ENCODE measurements at regions not wholly inside any gene's neighbourhood (a gene's known extent, or its start where the extent isn't known, plus 50 kb on each side); places are given as distances from the start of the nearest gene placed in this dataset.

DNA sequence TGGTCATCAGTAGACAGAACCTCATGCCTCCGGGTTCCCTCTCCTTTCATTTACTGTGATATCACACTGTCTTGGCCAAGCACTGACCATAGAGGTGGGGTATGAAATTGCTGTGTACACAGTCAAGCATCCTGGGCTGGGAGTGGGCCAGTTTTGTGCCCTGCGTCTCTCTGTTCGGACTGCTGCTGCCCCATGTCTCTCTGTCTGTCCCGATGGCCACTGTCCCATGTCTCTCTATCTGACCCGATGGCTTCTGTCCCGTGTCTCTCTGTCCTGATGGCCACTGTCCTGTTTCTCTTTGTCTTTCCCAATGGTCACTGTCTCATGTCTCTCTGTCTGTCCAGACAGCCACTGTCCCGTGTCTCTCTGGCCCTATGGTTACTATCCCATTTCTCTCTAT, 164.9 kb downstream of the ARL4C start:
- no peak for TF ChIP-seq CTCF (IDR thresholded peaks at IDR 0.05; ENCODE audit: insufficient read depth, low read length, poor library complexity, severe bottlenecking)
- Histone ChIP-seq H3K27me3 (ENCODE audit: control insufficient read depth, insufficient read depth, low read length) (no peaks in the 10 kb centered on the region), H3K4me3 (ENCODE audit: low read depth, low read length) (no peak overlapping the region), H3K36me3 (ENCODE audit: control insufficient read depth, insufficient read depth, low read length) (no peaks in the 10 kb centered on the region)
- DNase-seq (ENCODE audit: low read depth): no peak

GRCh38 chr2:234331566-234331965, 165.3 kb downstream of the ARL4C start:
- no peak for DNase-seq (ENCODE audit: low read depth)
- no peak for TF ChIP-seq CTCF (IDR thresholded peaks at IDR 0.05; ENCODE audit: insufficient read depth, low read length, poor library complexity, severe bottlenecking)
- H3K4me3 ChIP-seq (ENCODE audit: low read depth, low read length): no peak overlapping the region
- H3K36me3 ChIP-seq (ENCODE audit: control insufficient read depth, insufficient read depth, low read length): no peaks in the 10 kb centered on the region
- no peaks in the 10 kb centered on the region for H3K27me3 ChIP-seq (ENCODE audit: control insufficient read depth, insufficient read depth, low read length)

GRCh38 chr2:234330902-234331301, 166.0 kb downstream of the ARL4C start:
- no peak overlapping the region for H3K4me3 ChIP-seq (ENCODE audit: low read depth, low read length)
- no peaks in the 10 kb centered on the region for H3K36me3 ChIP-seq (ENCODE audit: control insufficient read depth, insufficient read depth, low read length)
- no peak for TF ChIP-seq CTCF (IDR thresholded peaks at IDR 0.05; ENCODE audit: insufficient read depth, low read length, poor library complexity, severe bottlenecking)
- no peaks in the 10 kb centered on the region for H3K27me3 ChIP-seq (ENCODE audit: control insufficient read depth, insufficient read depth, low read length)
- no peak for DNase-seq (ENCODE audit: low read depth)

- TF ChIP-seq CTCF (IDR thresholded peaks at IDR 0.05; ENCODE audit: insufficient read depth, low read length, poor library complexity, severe bottlenecking): no peak
- DNase-seq (ENCODE audit: low read depth): no peak
- H3K36me3 ChIP-seq (ENCODE audit: control insufficient read depth, insufficient read depth, low read length): no peaks in the 10 kb centered on the region
- no peaks in the 10 kb centered on the region for H3K27me3 ChIP-seq (ENCODE audit: control insufficient read depth, insufficient read depth, low read length)
- H3K4me3 ChIP-seq (ENCODE audit: low read depth, low read length): no peak overlapping the region
Measured at GRCh38 chr2:234329202-234329960, 167.5 kb downstream of the ARL4C start.

- Histone ChIP-seq H3K4me3 (ENCODE audit: low read depth, low read length) (no peak overlapping the region), H3K27me3 (ENCODE audit: control insufficient read depth, insufficient read depth, low read length) (no peaks in the 10 kb centered on the region), H3K36me3 (ENCODE audit: control insufficient read depth, insufficient read depth, low read length) (no peaks in the 10 kb centered on the region)
- no peak for TF ChIP-seq CTCF (IDR thresholded peaks at IDR 0.05; ENCODE audit: insufficient read depth, low read length, poor library complexity, severe bottlenecking)
- no peak for DNase-seq (ENCODE audit: low read depth)
Measured at GRCh38 chr2:234328444-234328990, 168.4 kb downstream of the ARL4C start.

- no peaks in the 10 kb centered on the region for H3K36me3 ChIP-seq (ENCODE audit: control insufficient read depth, insufficient read depth, low read length)
- no peak overlapping the region for H3K4me3 ChIP-seq (ENCODE audit: low read depth, low read length)
- H3K27me3 ChIP-seq (ENCODE audit: control insufficient read depth, insufficient read depth, low read length): no peaks in the 10 kb centered on the region
- DNase-seq (ENCODE audit: low read depth): no peak
- TF ChIP-seq CTCF (IDR thresholded peaks at IDR 0.05; ENCODE audit: insufficient read depth, low read length, poor library complexity, severe bottlenecking): no peak
Measured at GRCh38 chr2:234326694-234327093, 170.2 kb downstream of the ARL4C start.
